Neural cell (in vitro differentiated cells): ENCODE measurements at regions not wholly inside any gene's neighbourhood (a gene's known extent, or its start where the extent isn't known, plus 50 kb on each side); places are given as distances from the start of the nearest gene placed in this dataset.

Experiments used
- H2AFZ ChIP-seq: fragments of 200-600, 300-800 bp; sonication (generic), shearing (Covaris generic); 2 replicates; pipeline ENCODE4 v1.6.0; 2014; ENCODE audit warnings: low read depth, mild to moderate bottlenecking, antibody characterized with exemption, low read length, moderate library complexity
- H3F3A ChIP-seq: fragments of 200-600 bp; shearing (Covaris generic); 2 replicates; pipeline ENCODE4 v1.6.1; 2016; ENCODE audit warnings: mild to moderate bottlenecking, moderate library complexity, mixed read lengths, antibody characterized with exemption, low read length; ENCODE audit not compliant: insufficient read depth, poor library complexity, severe bottlenecking
- H3K27ac ChIP-seq: fragments of 200-600, 300-800 bp; sonication (generic), shearing (Covaris generic); 2 replicates; pipeline ENCODE4 v1.5.1; 2014; ENCODE audit warnings: mild to moderate bottlenecking, low read length, moderate library complexity
- H3K27me3 ChIP-seq: fragments of 300-800, 200-600 bp; sonication (generic), shearing (Covaris generic); 2 replicates; pipeline ENCODE4 v1.6.0; 2014; ENCODE audit warnings: mild to moderate bottlenecking, low read depth, low read length, moderate library complexity; ENCODE audit not compliant: insufficient read depth
- H3K36me3 ChIP-seq: fragments of 300-800, 200-600 bp; sonication (generic), shearing (Covaris generic); 2 replicates; pipeline ENCODE4 v1.5.1; 2014; ENCODE audit warnings: mild to moderate bottlenecking, antibody characterized with exemption, low read length, moderate library complexity; ENCODE audit not compliant: insufficient read depth
- H3K4me2 ChIP-seq: fragments of 300-800, 200-600 bp; sonication (generic), shearing (Covaris generic); 2 replicates; pipeline ENCODE4 v1.6.0; 2014; ENCODE audit warnings: mild to moderate bottlenecking, low read length
- H3K4me3 ChIP-seq: fragments of 300-800, 200-600 bp; sonication (generic), shearing (Covaris generic); 2 replicates; pipeline ENCODE4 v1.5.1; 2014; ENCODE audit warnings: mild to moderate bottlenecking, low read length, moderate library complexity
- H3K79me2 ChIP-seq: fragments of 200-600 bp; shearing (Covaris generic); replicated peaks from 2 replicates; pipeline ENCODE4 v1.6.0; 2014; ENCODE audit warnings: mild to moderate bottlenecking, low read length, moderate library complexity; ENCODE audit not compliant: insufficient read depth
- H3K9ac ChIP-seq: fragments of 300-800, 200-600 bp; sonication (generic), shearing (Covaris generic); 2 replicates; pipeline ENCODE4 v1.6.1; 2016; ENCODE audit warnings: mild to moderate bottlenecking, low read length, mixed read lengths
- H3K9me2 ChIP-seq: fragments of 200-600 bp; shearing (Covaris generic); 2 replicates; pipeline ENCODE4 v1.6.1; 2016; ENCODE audit warnings: mild to moderate bottlenecking, low read length, mixed read lengths; ENCODE audit not compliant: insufficient read depth
- H3K9me3 ChIP-seq: fragments of 200-600, 300-800 bp; sonication (generic), shearing (Covaris generic); 2 replicates; pipeline ENCODE4 v1.6.1; 2016; ENCODE audit warnings: mild to moderate bottlenecking, mixed run types, low read length, moderate library complexity, mixed read lengths
- H4K20me1 ChIP-seq: fragments of 200-600 bp; shearing (Covaris generic); 2 replicates; pipeline ENCODE4 v1.6.1; 2016; ENCODE audit warnings: mild to moderate bottlenecking, mixed run types; ENCODE audit not compliant: insufficient read depth
- CTCF ChIP-seq: fragments of 450-650 bp; IDR thresholded peaks from 2 replicates; pipeline ENCODE4 v1.5.1; 2014; ENCODE audit warnings: antibody characterized with exemption, mild to moderate bottlenecking, moderate library complexity; ENCODE audit not compliant: poor library complexity, severe bottlenecking
- EP300 ChIP-seq: fragments of 450-650 bp; conservative IDR thresholded peaks from 2 replicates; pipeline ENCODE4 v1.6.1; 2014; ENCODE audit warnings: antibody characterized with exemption, mild to moderate bottlenecking, moderate library complexity; ENCODE audit not compliant: poor library complexity, severe bottlenecking
- EZH2 ChIP-seq: fragments of 200-600, 300-800 bp; shearing (Covaris generic), sonication (generic); IDR thresholded peaks from 2 replicates; pipeline ENCODE4 v1.6.1; 2014; ENCODE audit warnings: antibody characterized with exemption, low read length, borderline replicate concordance, mild to moderate bottlenecking; ENCODE audit not compliant: insufficient read depth, poor library complexity, severe bottlenecking
- MXI1 ChIP-seq: fragments of 450-650 bp; conservative IDR thresholded peaks from 2 replicates; pipeline ENCODE4 v1.6.1; 2014; ENCODE audit warnings: antibody characterized with exemption, mild to moderate bottlenecking; ENCODE audit not compliant: poor library complexity, severe bottlenecking
- POLR2AphosphoS5 ChIP-seq: IDR thresholded peaks from 2 replicates; pipeline ENCODE4 v1.6.1; 2012
- RAD21 ChIP-seq: fragments of 450-650 bp; conservative IDR thresholded peaks from 2 replicates; pipeline ENCODE4 v1.6.1; 2014; ENCODE audit warnings: antibody characterized with exemption, mild to moderate bottlenecking, moderate library complexity
- SMC3 ChIP-seq: fragments of 450-650 bp; conservative IDR thresholded peaks from 2 replicates; pipeline ENCODE4 v1.6.1; 2014; ENCODE audit warnings: antibody characterized with exemption, mild to moderate bottlenecking, moderate library complexity; ENCODE audit not compliant: poor library complexity
- TAF1 ChIP-seq: IDR thresholded peaks from 2 replicates; pipeline ENCODE4 v1.6.1; 2012; ENCODE audit warnings: low read depth

GRCh38 chr18:29882620-29883019 is 1159.9 kb downstream of the DSC3 start:
- H3K4me2 ChIP-seq = no peak overlapping the region
- TF ChIP-seq RAD21 (no peak), CTCF (no peak), EZH2 (no peak), EP300 (no peak), SMC3 (no peak), POLR2AphosphoS5 (no peak), MXI1 (no peak), TAF1 (no peak)
- no peaks in the 10 kb centered on the region for H4K20me1 ChIP-seq
- H3K27me3 ChIP-seq = no peaks in the 10 kb centered on the region
- H3K9ac ChIP-seq = no peak overlapping the region
- no peaks in the 10 kb centered on the region for H3F3A ChIP-seq
- no peaks in the 10 kb centered on the region for H3K9me3 ChIP-seq
- H3K9me2 ChIP-seq = no peaks in the 10 kb centered on the region
- no peaks in the 10 kb centered on the region for H3K36me3 ChIP-seq
- no peak overlapping the region for H3K27ac ChIP-seq
- H2AFZ ChIP-seq = no peak overlapping the region
- H3K4me3 ChIP-seq = no peak overlapping the region
- no peaks in the 10 kb centered on the region for H3K79me2 ChIP-seq

- Histone ChIP-seq H2AFZ (no peak overlapping the region), H3K4me3 (no peak overlapping the region), H3K79me2 (no peaks in the 10 kb centered on the region), H3K9me3 (no peaks in the 10 kb centered on the region), H3K27ac (no peak overlapping the region), H4K20me1 (no peaks in the 10 kb centered on the region), H3K9me2 (no peaks in the 10 kb centered on the region), H3K27me3 (no peaks in the 10 kb centered on the region), H3F3A (no peaks in the 10 kb centered on the region), H3K9ac (no peak overlapping the region), H3K36me3 (no peaks in the 10 kb centered on the region), H3K4me2 (no peak overlapping the region)
- TF ChIP-seq POLR2AphosphoS5 (no peak), RAD21 (no peak), EP300 (no peak), CTCF (no peak)
Observed at GRCh38 chr18:29879763-29880162, 1162.8 kb downstream of the DSC3 start.

GRCh38 chr18:29874519-29875098 is 1167.9 kb downstream of the DSC3 start:
- Histone ChIP-seq H4K20me1 (no peaks in the 10 kb centered on the region), H3K9me2 (no peaks in the 10 kb centered on the region), H3K9ac (no peak overlapping the region), H3K79me2 (no peaks in the 10 kb centered on the region), H3K4me3 (no peak overlapping the region), H3K27ac (no peak overlapping the region), H3F3A (no peaks in the 10 kb centered on the region), H3K36me3 (no peaks in the 10 kb centered on the region), H3K4me2 (no peak overlapping the region), H3K9me3 (no peaks in the 10 kb centered on the region), H2AFZ (no peak overlapping the region), H3K27me3 (no peaks in the 10 kb centered on the region)
- TF ChIP-seq RAD21 = peak; percentile 68
- TF ChIP-seq EP300 = no peak
- peak; percentile 71 for TF ChIP-seq SMC3
- peak; percentile 60 for TF ChIP-seq CTCF
